SHP77 treated with DMSO at 0.1 percent for 48 hours (cell line): ENCODE measurements at regions not wholly inside any gene's neighbourhood (a gene's known extent, or its start where the extent isn't known, plus 50 kb on each side); places are given as distances from the start of the nearest gene placed in this dataset.
"Not testable (repeated sequence)": the region's sequence is repeated elsewhere in the genome, so short reads cannot be mapped to it uniquely, and the experiment has no call there.

Experiments
- DNase-seq: peaks from one replicate; lab custom pipeline; 2025; lab: John Stamatoyannopoulos, UW

DNA sequence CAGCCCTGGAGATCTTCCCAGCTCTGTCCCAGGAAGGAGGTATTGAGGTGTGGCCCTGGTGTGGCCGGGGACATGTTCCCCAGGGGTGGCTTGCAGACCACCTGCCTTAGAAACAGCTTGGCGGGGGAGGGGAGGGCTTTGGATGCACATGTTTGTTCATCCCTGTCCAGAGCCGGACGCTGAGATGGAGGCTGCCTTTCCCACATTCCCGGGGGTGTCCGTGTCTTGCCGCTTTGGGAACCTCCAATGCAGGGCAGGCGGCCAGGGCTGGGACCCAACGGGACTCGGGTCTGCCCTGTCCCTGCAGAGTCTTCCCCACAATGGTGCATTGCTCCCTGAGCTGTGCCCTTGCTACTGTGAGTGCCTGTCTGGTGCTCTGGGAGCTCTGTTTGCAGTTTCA is 319.5 kb upstream of the SFSWAP start:
- DNase-seq, result no peak

DNA sequence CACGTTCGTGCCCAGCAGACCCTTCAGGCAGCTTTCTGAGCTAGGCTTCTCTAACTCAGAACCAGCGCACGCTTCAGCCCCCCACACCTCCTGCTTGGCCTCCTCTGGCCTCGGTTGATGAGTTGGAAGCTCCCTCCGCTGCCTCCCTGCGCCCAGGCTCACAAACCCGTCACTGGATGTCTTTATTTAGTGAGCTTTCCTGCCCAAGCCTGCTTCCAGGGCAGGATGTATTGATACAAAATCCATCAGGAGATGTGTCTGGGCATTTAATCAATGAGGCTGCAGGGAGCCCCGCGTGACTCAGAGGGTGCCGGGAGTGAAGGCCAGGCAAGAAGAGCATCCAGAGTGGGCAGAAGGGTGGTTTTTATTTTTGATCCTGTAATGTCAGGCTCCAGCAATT is 316.1 kb upstream of the SFSWAP start:
- not testable (repeated sequence) for DNase-seq

- DNase-seq, result not testable (repeated sequence)
Measured at GRCh38 chr12:131395209-131395684, 315.6 kb upstream of the SFSWAP start.

GRCh38 chr12:131395971-131396573 is 314.8 kb upstream of the SFSWAP start:
- DNase-seq, result no peak

DNA sequence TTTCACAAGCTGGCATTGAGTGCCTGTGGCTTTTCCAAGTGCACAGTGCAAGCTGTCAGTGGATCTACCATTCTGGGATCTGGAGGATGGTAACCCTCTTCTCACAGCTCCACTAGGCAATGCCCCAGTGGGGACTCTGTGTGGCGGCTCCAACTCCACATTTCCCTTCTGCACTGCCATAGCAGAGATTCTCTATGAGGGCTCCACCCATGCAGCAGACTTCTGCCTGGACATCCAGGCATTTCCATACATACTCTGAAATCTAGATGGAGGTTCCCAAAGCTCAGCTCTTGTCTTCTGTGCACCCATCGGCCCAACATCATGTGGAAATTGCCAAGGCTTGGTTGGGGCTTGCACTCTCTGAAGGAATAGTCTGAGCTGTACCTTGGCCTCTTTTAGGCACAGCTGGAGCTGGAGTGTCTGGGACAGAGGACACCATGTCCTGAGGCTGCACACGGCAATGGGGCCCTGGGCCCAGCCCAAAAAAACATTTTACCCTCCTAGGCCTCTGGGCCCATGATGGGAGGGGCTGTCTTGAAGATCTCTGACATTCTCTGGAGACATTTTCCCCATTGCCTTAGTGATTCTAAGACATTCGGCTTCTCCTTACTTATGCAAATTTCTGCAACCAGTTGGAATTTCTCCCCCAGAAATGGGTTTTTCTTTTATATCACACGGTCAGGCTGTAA is 313.3 kb upstream of the SFSWAP start:
- DNase-seq, result no peak

DNA sequence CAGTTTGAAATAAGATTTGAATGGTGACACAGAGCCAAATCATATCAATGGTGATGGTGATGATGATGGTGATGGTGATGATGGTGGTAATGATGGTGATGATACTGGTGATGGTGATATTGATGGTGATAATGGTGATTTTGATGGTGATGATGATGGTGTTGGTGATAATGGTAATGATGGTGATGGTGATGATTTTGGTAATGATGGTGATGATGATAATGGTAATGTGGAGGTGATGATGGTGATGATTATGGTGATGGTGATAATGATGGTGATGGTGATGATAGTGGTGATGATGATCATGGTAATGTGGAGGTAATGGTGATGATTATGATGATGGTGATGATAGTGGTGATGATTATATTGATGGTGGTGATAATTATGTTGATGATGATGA is 311.9 kb upstream of the SFSWAP start:
- DNase-seq, result no peak

- not testable (repeated sequence) for DNase-seq
Measured at GRCh38 chr12:131400668-131401294, 310.1 kb upstream of the SFSWAP start.

GRCh38 chr12:131401907-131402633 is 308.8 kb upstream of the SFSWAP start:
- not testable (repeated sequence) for DNase-seq

- no peak for DNase-seq
Measured at GRCh38 chr12:131402781-131403396, 308.0 kb upstream of the SFSWAP start.

- DNase-seq, result no peak
Measured at GRCh38 chr12:131403676-131404075, 307.2 kb upstream of the SFSWAP start.

- no peak for DNase-seq
Measured at GRCh38 chr12:131404705-131405104, 306.2 kb upstream of the SFSWAP start.

GRCh38 chr12:131407221-131408035 is 303.5 kb upstream of the SFSWAP start:
- no peak for DNase-seq

DNA sequence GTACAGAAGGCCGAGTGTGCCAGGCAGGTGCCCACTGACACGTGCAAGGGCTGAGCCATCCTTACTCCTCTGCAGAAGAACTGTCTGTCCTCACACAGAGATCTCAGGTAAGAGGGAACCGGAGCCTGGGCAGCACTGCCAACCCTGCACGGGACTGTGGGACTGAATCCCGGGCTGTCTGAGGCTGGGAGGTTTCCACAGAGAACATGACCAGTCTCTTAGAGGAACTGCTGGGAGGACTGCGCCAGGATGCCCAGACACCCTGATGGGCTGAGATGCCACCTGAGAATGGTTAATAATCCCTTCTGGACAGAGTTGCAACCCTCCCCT is 302.9 kb upstream of the SFSWAP start:
- DNase-seq, result no peak

- no peak for DNase-seq
Measured at GRCh38 chr12:131408484-131408883, 302.4 kb upstream of the SFSWAP start.

DNA sequence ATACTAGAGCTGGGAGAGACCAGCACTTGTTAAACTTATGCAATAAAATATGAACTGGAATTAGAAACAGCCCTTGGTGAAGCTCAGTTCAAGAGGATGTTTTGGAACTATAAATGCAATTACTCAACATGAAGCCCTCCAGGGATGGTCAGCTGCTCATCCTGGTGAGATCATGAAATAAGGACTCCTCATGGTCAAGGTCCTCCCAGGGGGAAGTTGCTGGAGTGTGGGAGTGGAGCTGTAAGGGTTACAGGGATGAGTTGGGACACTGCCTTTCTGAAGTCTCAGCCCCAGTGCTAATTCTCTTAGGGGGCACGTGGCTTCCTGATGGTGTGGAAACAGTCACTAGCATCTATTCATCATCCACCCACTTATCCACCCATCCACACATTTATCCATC is 301.7 kb upstream of the SFSWAP start:
- DNase-seq, result no peak

- not testable (repeated sequence) for DNase-seq
Measured at GRCh38 chr12:131411827-131412226, 299.1 kb upstream of the SFSWAP start.

GRCh38 chr12:131413006-131413405 is 297.9 kb upstream of the SFSWAP start:
- no peak for DNase-seq

DNA sequence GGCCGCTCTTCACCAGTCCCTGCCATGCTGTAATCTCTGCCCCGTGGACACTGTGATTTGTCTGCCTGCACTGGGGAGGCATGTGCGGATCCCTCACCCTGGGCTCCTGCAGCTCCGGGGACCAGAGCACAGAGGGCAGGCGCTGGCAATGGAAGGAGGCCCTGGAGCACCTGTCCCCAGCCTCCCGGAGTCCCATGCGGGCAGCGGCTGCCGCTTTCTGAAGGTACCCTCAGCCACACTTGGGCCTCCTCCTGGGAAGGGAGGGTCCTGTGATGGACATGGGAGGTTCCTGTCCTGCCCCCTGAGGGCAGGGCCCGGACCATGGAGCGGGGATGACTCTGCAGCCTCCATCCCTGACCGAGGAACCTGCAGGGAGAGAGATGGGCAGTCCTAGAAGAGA is 297.4 kb upstream of the SFSWAP start:
- no peak for DNase-seq

DNA sequence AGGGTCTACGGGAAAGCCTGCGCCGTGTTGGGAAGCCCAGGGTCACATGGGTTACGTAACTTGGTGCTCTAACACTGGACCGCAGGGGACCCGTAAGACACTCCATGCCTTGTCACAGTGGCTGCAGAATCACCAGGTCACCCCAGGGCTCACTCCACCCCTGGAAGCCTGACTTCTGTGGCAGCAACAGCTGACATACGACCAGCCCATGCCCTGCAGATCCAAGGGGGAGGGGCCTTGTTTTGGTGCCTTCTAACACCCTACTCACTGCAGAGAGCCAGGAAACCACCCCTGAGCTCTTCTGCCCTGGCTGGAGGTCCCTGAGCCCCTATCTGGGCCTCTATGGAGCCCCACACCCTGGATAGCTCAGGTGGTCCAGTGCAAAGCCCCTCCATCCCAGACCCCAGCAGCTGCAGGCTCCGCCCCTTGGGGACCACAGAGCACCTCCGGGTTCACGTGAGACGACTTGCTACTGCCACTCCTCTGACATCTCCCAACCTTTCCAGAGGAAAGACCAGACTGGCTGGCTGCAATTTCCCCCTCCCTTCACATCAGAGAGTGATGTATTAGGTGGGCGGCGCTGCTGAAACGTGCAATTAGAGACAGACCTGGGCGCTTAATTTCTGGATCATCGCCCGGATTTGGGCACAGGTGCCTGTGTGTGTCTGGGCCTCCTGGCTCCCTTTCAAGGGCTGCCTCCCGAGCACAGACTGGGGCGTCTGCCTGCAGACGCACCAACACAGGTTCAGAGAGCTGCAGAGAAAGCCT is 296.6 kb upstream of the SFSWAP start:
- not testable (repeated sequence) for DNase-seq

- DNase-seq, result no peak
Measured at GRCh38 chr12:131415781-131416180, 295.1 kb upstream of the SFSWAP start.

DNA sequence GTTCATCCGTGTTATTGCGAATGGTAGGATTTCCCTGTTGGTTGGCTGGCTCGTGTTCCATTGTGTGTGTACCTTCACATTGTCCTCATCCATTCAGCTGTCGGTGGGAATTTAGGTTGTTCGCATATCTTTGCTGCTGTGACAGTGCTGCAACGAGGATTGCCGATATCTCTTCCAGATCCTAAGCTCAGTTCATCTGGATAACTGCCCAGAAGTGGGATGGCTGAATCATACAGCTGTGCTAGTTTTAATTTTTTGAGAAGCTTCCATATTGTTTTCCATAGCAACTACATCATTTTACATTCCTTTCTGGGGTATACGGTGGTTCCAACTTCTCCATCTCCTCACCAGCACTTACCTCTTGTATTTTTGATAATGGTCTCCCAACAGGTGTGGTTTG is 292.8 kb upstream of the SFSWAP start:
- DNase-seq, result no peak
